NCI-H2227 (cell line): ENCODE measurements at regions not wholly inside any gene's neighbourhood (a gene's known extent, or its start where the extent isn't known, plus 50 kb on each side); places are given as distances from the start of the nearest gene placed in this dataset.
"Not testable (repeated sequence)": the region's sequence is repeated elsewhere in the genome, so short reads cannot be mapped to it uniquely, and the experiment has no call there.

Experiments used
- DNase-seq: peaks from one replicate; lab custom pipeline; 2025; ENCODE audit not compliant: unreplicated experiment; lab: John Stamatoyannopoulos, UW

- DNase-seq: no peak
These were observed 92.6 kb downstream of the KIF26A start for GRCh38 chr14:104230946-104231345.

GRCh38 chr14:104232070-104232484 lies 93.7 kb downstream of the KIF26A start:
- no peak for DNase-seq

DNA sequence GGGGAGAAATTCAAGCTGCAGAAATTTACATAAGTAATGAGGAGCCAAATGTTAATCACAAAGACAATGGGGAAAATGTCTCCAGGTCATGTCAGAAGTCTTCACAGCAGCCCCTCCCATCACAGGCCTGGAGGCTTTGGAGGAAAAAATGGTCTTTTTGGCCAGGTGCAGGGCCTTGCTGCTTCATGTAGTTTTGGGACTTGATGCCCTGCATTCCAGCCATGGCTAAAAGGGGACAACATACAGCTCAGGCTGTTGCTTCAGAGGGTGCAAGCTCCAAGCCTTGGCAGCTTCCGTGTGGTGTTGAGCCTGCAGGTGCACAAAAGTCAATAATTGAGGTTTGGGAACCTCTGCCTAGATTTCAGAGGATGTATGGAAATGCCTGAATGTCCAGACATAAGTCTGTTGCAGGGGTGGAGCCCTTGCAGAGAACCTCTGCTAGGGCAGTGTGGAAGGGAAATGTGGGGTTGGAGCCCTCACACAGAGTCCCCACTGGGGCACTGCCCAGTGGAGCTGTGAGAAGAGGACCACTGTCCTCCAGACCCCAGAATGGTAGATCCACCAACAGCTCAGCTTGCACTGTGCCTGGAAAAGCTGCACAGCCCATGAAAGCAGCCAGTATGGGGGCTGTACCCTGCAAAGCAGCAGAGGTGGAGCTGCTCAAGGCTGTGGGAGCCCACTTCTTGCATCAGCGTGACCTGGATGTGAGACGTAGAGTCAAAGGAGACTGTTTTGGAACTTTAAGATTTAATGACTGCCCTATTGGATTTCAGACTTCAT lies 95.8 kb downstream of the KIF26A start:
- DNase-seq: not testable (repeated sequence)

DNA sequence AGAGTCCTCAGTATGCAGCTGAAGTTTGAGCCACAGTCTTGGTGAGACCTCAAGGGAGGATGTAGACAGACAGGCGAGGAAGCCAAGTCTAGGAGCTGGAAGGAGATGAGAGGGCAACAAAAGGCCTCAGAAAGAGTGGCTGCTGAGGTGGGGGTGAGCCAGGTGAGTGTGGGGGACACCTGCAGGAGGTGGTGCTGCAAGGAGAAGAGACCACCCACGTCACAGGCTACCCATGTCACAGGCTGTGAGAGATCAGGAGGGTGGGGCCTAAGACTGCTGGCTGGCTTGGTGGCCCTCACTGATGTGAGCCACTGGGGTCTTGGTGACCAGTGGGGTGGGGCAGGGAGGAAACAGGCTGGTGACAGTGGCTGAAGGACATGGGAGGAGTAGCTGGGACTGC lies 97.3 kb downstream of the KIF26A start:
- no peak for DNase-seq

DNA sequence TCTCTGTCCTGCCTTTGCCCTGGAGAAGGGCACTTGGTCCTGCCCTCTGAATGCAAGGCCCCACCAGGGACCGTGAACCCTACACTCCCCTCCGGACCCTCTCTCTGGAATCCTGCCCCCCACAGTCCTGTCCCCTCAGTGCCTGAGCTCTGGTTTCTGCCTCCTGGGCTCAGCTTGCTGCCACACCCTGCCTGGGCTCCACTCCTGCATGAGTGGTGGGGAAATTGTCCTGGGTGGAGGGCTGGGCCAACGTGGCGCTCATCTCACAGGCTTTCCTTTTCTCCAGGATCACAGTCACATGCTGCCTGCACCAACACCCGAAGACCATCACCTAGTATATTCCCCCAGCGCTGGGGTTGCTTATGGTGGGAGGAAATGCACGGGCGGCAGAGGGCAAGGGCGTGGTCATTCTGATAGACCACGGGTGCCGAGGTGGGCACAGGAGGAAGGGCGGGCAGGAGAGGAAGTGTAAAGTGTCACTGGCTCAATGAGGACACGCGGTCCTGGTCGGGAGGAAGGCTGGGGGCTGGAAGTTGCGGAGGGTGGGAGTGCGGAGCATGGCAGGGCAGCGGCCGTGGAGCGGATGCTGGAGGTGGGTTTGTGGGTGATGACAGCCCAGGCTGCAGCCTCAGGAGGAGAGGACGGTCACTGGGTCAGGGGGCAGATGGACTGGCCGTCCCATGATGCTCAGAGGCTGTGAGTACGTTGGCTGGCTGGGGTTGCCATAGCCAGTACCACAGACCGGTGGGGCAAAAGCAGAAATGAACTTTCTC lies 99.5 kb downstream of the KIF26A start:
- DNase-seq: no peak

DNA sequence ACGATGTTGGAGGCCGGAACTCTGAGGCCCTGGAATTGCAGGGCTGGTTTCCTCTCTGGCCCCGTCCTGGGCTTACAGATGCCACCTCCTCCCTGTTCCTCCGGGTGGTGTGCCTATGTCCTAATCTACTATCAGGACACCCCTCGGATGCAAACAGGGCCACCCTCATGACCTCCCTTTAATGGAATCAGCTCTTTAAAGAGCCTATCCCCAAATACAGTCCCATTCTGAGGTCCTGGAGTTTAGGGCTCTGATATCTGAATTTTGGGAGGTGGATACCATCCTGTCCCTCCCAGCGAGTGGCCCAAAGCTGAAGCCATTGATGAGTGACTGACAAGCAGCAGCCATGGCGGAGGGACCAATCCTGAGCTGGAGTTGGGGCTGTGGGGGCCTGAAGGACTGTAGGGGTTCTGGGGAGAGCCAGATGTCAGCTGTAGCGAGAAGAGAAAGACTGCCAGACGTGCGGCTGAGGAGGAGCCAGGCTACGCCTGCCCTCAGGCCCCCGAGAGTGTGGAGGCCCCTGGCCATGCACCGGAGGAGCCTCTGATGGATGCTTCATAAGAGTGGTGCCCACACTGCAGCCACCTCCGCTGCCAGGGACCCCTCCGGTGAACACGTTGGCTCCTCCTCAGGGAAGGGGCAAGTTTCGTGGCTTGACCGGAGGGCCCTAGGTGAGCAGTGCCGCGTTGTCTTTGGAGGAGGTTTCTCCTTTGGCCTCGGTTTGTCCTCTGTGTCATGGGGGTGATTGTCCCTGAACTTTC lies 100.2 kb downstream of the KIF26A start:
- DNase-seq: no peak

GRCh38 chr14:104239185-104239775 lies 100.9 kb downstream of the KIF26A start:
- DNase-seq: no peak

DNA sequence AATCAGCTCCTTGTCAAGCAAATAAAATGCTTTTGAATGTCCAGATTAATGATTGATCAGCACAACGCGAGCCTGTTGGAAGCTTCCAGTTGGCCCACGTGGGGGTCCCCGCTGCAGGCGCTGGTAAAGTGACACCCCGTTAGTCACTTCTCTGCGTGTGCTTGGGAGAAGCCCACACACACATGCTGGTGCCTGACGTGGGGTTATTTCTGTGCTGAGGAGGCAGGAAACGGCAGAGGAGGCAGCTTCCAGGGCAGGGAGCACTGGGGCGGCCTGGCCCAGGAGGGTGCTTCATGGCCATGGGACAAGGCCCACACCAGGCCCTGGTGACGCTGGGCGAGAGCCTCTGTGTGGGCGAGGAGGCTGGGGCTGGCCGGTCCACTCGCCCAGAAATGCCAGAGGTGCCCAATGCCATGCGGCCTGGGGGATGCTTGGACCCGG lies 101.5 kb downstream of the KIF26A start:
- DNase-seq: no peak

- no peak for DNase-seq
These were observed 102.2 kb downstream of the KIF26A start for GRCh38 chr14:104240434-104241157.

DNA sequence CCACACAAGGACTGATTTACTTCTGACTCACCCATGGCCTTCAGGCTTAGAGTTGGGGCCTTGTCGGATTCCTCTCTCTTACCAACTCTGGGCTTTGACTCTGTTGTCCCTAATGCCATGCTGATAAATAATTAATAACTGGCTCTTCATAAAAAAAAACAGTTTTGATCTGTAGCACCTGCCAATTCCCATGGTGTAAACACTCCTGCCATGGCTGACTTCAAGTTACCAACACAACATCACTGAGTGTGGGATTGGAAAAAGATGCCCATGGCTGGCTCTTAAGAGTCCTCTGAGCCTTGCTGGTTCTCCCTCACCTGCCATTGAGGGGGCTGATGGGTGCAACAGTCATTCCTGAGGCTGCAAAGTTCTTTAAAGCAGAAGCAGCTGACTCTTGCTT lies 104.8 kb downstream of the KIF26A start:
- DNase-seq: no peak

DNA sequence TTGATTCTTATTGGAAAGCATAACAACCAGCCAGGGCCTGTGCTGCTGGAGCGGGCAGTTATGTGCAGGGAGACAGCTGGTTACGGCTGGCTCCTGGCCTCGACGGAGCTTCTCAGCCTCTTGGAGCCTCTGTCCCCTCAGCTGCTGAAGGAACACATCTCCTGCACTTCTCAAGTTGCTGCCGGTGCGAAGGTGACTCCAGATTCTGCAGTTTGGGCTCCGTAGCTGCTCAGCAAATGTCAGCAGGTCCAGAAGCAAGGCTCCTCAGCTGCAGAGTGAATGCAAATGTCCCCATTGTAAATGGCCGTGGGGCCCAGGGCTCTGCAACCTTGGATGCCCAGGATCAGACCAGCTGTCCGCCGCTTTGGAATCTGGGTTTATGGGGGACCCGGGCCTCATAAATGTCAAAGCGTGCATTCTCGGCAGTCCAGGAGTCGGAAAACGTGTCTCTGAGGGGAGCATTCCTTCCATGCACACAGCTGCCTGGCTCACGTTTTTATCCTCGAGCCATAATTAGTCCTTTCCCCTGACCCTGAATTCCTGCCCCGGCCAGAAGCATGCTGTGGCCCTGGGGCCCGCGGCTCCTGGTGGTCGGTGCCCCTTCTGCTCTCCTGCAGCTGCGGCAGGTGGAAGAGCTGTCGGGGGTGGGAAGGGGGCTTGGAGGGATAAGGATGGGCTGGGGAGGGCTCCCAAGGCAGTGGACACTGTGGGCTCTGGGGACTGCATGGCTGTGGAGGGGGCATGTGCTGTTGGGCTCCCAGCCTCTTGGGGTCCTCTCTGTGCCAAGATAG lies 106.0 kb downstream of the KIF26A start:
- DNase-seq: no peak

- DNase-seq: no peak
These were observed 106.7 kb downstream of the KIF26A start for GRCh38 chr14:104245075-104245474.

GRCh38 chr14:104245723-104246122 lies 107.3 kb downstream of the KIF26A start:
- DNase-seq: no peak

GRCh38 chr14:104246401-104247335 lies 108.3 kb downstream of the KIF26A start:
- no peak for DNase-seq

- no peak for DNase-seq
These were observed 109.2 kb downstream of the KIF26A start for GRCh38 chr14:104247336-104248202.

- no peak for DNase-seq
These were observed 110.0 kb downstream of the KIF26A start for GRCh38 chr14:104248203-104249055.

DNA sequence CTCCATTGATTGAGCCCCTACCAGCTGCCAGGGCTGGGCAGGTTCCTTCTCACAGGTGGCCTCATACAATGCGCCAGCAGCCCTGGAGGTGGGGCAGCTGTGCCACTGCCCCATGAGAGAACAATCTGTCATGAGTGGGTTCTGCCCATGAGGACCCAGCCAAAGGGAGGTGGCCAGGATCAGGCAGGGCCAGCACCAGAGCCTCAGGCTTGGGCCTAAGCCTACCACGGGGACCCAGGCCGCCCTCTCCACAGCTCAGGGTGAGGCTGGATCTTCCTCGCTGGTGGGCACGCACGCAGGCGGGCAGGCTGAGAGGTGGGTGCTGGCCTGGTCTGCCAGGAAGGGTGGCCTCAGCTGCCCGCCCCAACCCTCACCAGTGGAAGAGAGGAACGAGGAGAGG lies 110.7 kb downstream of the KIF26A start:
- no peak for DNase-seq
